IMR-90 (cell line): ENCODE measurements at regions not wholly inside any gene's neighbourhood (a gene's known extent, or its start where the extent isn't known, plus 50 kb on each side); places are given as distances from the start of the nearest gene placed in this dataset.

Experiments
- ATAC-seq: fragments of 200-7000 bp; cut with Tn5 transposase; 2 replicates; pipeline ENCODE4 v1.9.1; 2020; ENCODE audit warnings: low read depth, mild to moderate bottlenecking, moderate library complexity
- BruUV-seq: library from RNA; stranded (reverse); fragments of 400-500 nt; replicated peaks from 2 replicates; lab custom pipeline; 2021; lab: Mats Ljungman, UMichigan
- CTCF ChIA-PET: fragments of 300-600 bp; formaldehyde crosslinking; extraction: SDS; loops from one replicate; lab custom pipeline; 2021; ENCODE audit warnings: antibody characterized with exemption; lab: Yijun Ruan, JAX
- POLR2A ChIA-PET: fragments of 300-600 bp; sonication (Branson Sonifier 250); formaldehyde crosslinking; loops from one replicate; lab custom pipeline; 2022; ENCODE audit warnings: antibody characterized with exemption; ENCODE audit not compliant: unreplicated experiment; lab: Charles Lee
- DNase-seq: peaks from one replicate; pipeline ENCODE4 v3.0.0; 2013
- H2AFZ ChIP-seq: replicated peaks from 2 replicates; pipeline ENCODE3; 2013; ENCODE audit warnings: low read length, mild to moderate bottlenecking; ENCODE audit not compliant: poor library complexity
- H2AK5ac ChIP-seq: 2 replicates; pipeline ENCODE4 v1.6.1; 2013; ENCODE audit warnings: low read depth, low read length, inconsistent platforms
- H2AK9ac ChIP-seq: replicated peaks from 2 replicates; pipeline ENCODE3; 2013; ENCODE audit warnings: mild to moderate bottlenecking, low read depth, low read length, moderate library complexity; ENCODE audit not compliant: poor library complexity
- H2BK120ac ChIP-seq: 2 replicates; pipeline ENCODE4 v1.6.1; 2013; ENCODE audit warnings: low read depth, low read length, inconsistent platforms
- H2BK15ac ChIP-seq: 3 replicates; pipeline ENCODE4 v1.6.1; 2013; ENCODE audit warnings: low read depth, low read length, inconsistent platforms
- H2BK20ac ChIP-seq: 2 replicates; pipeline ENCODE4 v1.6.1; 2013; ENCODE audit warnings: low read depth, mild to moderate bottlenecking, inconsistent platforms, low read length, moderate library complexity
- H2BK5ac ChIP-seq: 2 replicates; pipeline ENCODE4 v1.6.1; 2013; ENCODE audit warnings: mild to moderate bottlenecking, low read depth, low read length, inconsistent platforms; ENCODE audit not compliant: poor library complexity, severe bottlenecking
- H3K14ac ChIP-seq: replicated peaks from 2 replicates; pipeline ENCODE4 v1.6.1; 2013; ENCODE audit warnings: low read depth, low read length, inconsistent platforms
- H3K18ac ChIP-seq: 2 replicates; pipeline ENCODE4 v1.6.1; 2013; ENCODE audit warnings: low read depth, low read length, control low read depth
- H3K23ac ChIP-seq: 2 replicates; pipeline ENCODE4 v1.6.1; 2013; ENCODE audit warnings: low read depth, low read length, inconsistent platforms
- H3K27ac ChIP-seq: 2 replicates; pipeline ENCODE4 v1.5.1; 2013; ENCODE audit warnings: mild to moderate bottlenecking, control low read depth, low read length; ENCODE audit not compliant: insufficient read depth
- H3K27me3 ChIP-seq: 2 replicates; pipeline ENCODE4 v1.6.1; 2013; ENCODE audit warnings: low read length; ENCODE audit not compliant: control insufficient read depth, insufficient read depth
- H3K36me3 ChIP-seq: 2 replicates; pipeline ENCODE4 v1.6.1; 2013; ENCODE audit warnings: low read length, mixed read lengths; ENCODE audit not compliant: control insufficient read depth, insufficient read depth
- H3K4ac ChIP-seq: 2 replicates; pipeline ENCODE4 v1.6.1; 2013; ENCODE audit warnings: low read depth, low read length, inconsistent platforms
- H3K4me1 ChIP-seq: 2 replicates; pipeline ENCODE4 v1.6.1; 2013; ENCODE audit warnings: low read length, mixed read lengths; ENCODE audit not compliant: control insufficient read depth, insufficient read depth
- H3K4me2 ChIP-seq: 2 replicates; pipeline ENCODE4 v1.6.1; 2013; ENCODE audit warnings: low read depth, mild to moderate bottlenecking, control low read depth, low read length, moderate library complexity
- H3K4me3 ChIP-seq: 2 replicates; pipeline ENCODE4 v1.5.1; 2013; ENCODE audit warnings: low read depth, mild to moderate bottlenecking, control low read depth, low read length, moderate library complexity; ENCODE audit not compliant: insufficient read depth
- H3K56ac ChIP-seq: 2 replicates; pipeline ENCODE4 v1.6.1; 2013; ENCODE audit warnings: low read length, inconsistent platforms; ENCODE audit not compliant: insufficient read depth; ENCODE audit errors: extremely low read depth
- H3K79me1 ChIP-seq, 2 experiments: 2 replicates each; pipeline ENCODE4 v1.6.1; 2013; ENCODE audit warnings: low read length in 2 of 2, inconsistent platforms in 1 of 2, low read depth in 1 of 2
- H3K9ac ChIP-seq: 2 replicates; pipeline ENCODE4 v1.6.1; 2013; ENCODE audit warnings: low read depth, low read length, control low read depth
- H3K9me1 ChIP-seq: 2 replicates; pipeline ENCODE4 v1.6.1; 2013; ENCODE audit warnings: low read length, inconsistent platforms; ENCODE audit not compliant: insufficient read depth
- H3K9me3 ChIP-seq: 2 replicates; pipeline ENCODE4 v1.6.1; 2013; ENCODE audit warnings: low read length; ENCODE audit not compliant: control insufficient read depth, insufficient read depth
- H4K20me1 ChIP-seq: 2 replicates; pipeline ENCODE4 v1.6.1; 2013; ENCODE audit warnings: low read length, inconsistent platforms; ENCODE audit not compliant: insufficient read depth
- H4K5ac ChIP-seq: 2 replicates; pipeline ENCODE4 v1.6.1; 2013; ENCODE audit warnings: mild to moderate bottlenecking, low read depth, low read length, control low read depth
- H4K8ac ChIP-seq, 2 experiments: 2 replicates each; pipeline ENCODE4 v1.6.1; 2013; ENCODE audit warnings: low read depth in 2 of 2, low read length in 2 of 2, control low read depth in 1 of 2, inconsistent platforms in 1 of 2
- H4K91ac ChIP-seq: 2 replicates; pipeline ENCODE4 v1.6.1; 2013; ENCODE audit warnings: low read depth, low read length, inconsistent platforms; ENCODE audit not compliant: insufficient read depth
- BHLHE40 ChIP-seq: fragments of 150-350 bp; IDR thresholded peaks from 2 replicates; pipeline ENCODE4 v1.6.1; 2016; ENCODE audit warnings: mild to moderate bottlenecking, low read depth, low read length
- MXI1 ChIP-seq: IDR thresholded peaks from 2 replicates; pipeline ENCODE4 v1.6.1; 2012; ENCODE audit warnings: low read depth, mild to moderate bottlenecking, low read length, moderate library complexity, borderline replicate concordance
- RCOR1 ChIP-seq: IDR thresholded peaks from 2 replicates; pipeline ENCODE4 v1.6.1; 2012; ENCODE audit warnings: mild to moderate bottlenecking, low read length, improper control_type of control experiment; ENCODE audit not compliant: insufficient replicate concordance
- WGBS, 2 experiments: methylation state at CpG; one replicate each; pipeline versions ENCODE4 v1.1.5 to v1.1.7; 2013; ENCODE audit warnings: missing lambda C conversion rate in 2 of 2; ENCODE audit not compliant: insufficient read length in 1 of 2; ENCODE audit errors: extremely low coverage in 2 of 2; 5-methylcytosine and 5-hydroxymethylcytosine counted together
- dilution Hi-C: fragments of 300-500 bp; cut with HindIII; formaldehyde crosslinking; loops from one replicate; pipeline ENCODE4 v1.14.3; 2018; ENCODE audit warnings: low sequenced_read_pairs; ENCODE audit not compliant: unreplicated experiment
- in situ Hi-C: fragments of 300-500 bp; cut with MboI; formaldehyde crosslinking; loops from 3 replicates; pipeline ENCODE4 v1.14.3; 2019; ENCODE audit warnings: low sequenced_read_pairs, inconsistent platforms, mixed read lengths
- intact Hi-C: fragments of 100-400 bp; cut with micrococcal nuclease; formaldehyde crosslinking; loops from 2 replicates; pipeline ENCODE4 v1.10.0; 2022

GRCh38 chr13:107574517-107575210 is 640.7 kb downstream of the LIG4 start:
- Histone ChIP-seq H3K4ac (no peak overlapping the region), H2BK20ac (no peak overlapping the region), H2BK5ac (no peak overlapping the region), H4K5ac (no peak overlapping the region), H3K36me3 (no peaks in the 10 kb centered on the region), H3K9me1 (0 out of 2 replicates have a peak, but pooled peaks cover 3% of the 10 kb centered on the region), H2BK15ac (no peak overlapping the region), H4K91ac (no peak overlapping the region), H3K27me3 (no peaks in the 10 kb centered on the region), H3K4me3 (no peak overlapping the region), H3K56ac (no peak overlapping the region), H3K14ac (no peak overlapping the region), H2AFZ (no peak overlapping the region), H2AK5ac (no peak overlapping the region), H3K23ac (no peak overlapping the region), H3K4me1 (no peaks in the 10 kb centered on the region), H2AK9ac (no peak overlapping the region), H3K9me3 (no peaks in the 10 kb centered on the region), H3K27ac (no peak overlapping the region), H3K18ac (no peak overlapping the region), H4K20me1 (0 out of 2 replicates have a peak, but pooled peaks cover 2% of the 10 kb centered on the region), H3K4me2 (no peak overlapping the region), H2BK120ac (no peak overlapping the region), H3K79me1 (peaks cover 24 to 40% of the 10 kb centered on the region in 2 experiments), H4K8ac (no peak overlapping the region), H3K9ac (no peak overlapping the region)
- in situ Hi-C loops: no loop called here
- DNase-seq (peak; percentile 8), ATAC-seq (no peak; the same call in 1 of the 2 replicates)
- TF ChIP-seq RCOR1 (no peak), BHLHE40 (no peak), MXI1 (no peak)
- no CpG with 5 or more reads among the region's 6 CpGs for WGBS, 2 experiments
- intact Hi-C loops: loop anchor here (10.0 kb wide), 1 partner anchor 360 kb away; no protein-coding TSS in a partner anchor
- POLR2A ChIA-PET: no interaction called here
- CTCF ChIA-PET: interaction anchor here (1.7 kb wide), 1 partner anchor 13 kb away, joined by 3 read pairs; no protein-coding TSS in a partner anchor
- dilution Hi-C loops: no loop called here
- no TSS peak for BruUV-seq
